MM.1S (cell line): ENCODE measurements at regions not wholly inside any gene's neighbourhood (a gene's known extent, or its start where the extent isn't known, plus 50 kb on each side); places are given as distances from the start of the nearest gene placed in this dataset.

Experiments used
- DNase-seq: peaks from one replicate; pipeline ENCODE4 v3.0.0-alpha.2; 2015
- H2AFZ ChIP-seq: fragments of 300-600 bp; sonication (generic); 2 replicates; pipeline ENCODE4 v1.6.0; 2016; ENCODE audit warnings: antibody characterized with exemption, low read length
- H3F3A ChIP-seq: fragments of 300-600 bp; sonication (generic); 2 replicates; pipeline ENCODE4 v1.6.1; 2016; ENCODE audit warnings: mild to moderate bottlenecking, antibody characterized with exemption, low read length, moderate library complexity, mixed read lengths; ENCODE audit not compliant: insufficient read depth
- H3K27ac ChIP-seq: fragments of 300-600 bp; sonication (generic); 2 replicates; pipeline ENCODE4 v1.5.1; 2016; ENCODE audit warnings: mild to moderate bottlenecking, low read length
- H3K27me3 ChIP-seq: fragments of 300-600 bp; sonication (generic); replicated peaks from 2 replicates; pipeline ENCODE4 v1.6.0; 2016; ENCODE audit warnings: low read length; ENCODE audit not compliant: insufficient read depth
- H3K36me3 ChIP-seq: fragments of 300-600 bp; sonication (generic); replicated peaks from 2 replicates; pipeline ENCODE4 v1.6.1; 2016; ENCODE audit warnings: mild to moderate bottlenecking, low read length, mixed read lengths; ENCODE audit not compliant: insufficient read depth
- H3K4me1 ChIP-seq: fragments of 300-600 bp; sonication (generic); 2 replicates; pipeline ENCODE4 v1.6.1; 2016; ENCODE audit warnings: low read length, mixed read lengths
- H3K4me2 ChIP-seq: fragments of 300-600 bp; sonication (generic); 2 replicates; pipeline ENCODE4 v1.6.0; 2016; ENCODE audit warnings: low read depth, low read length
- H3K4me3 ChIP-seq: fragments of 300-600 bp; sonication (generic); 2 replicates; pipeline ENCODE4 v1.5.1; 2016; ENCODE audit warnings: low read length, mixed read lengths
- H3K79me2 ChIP-seq: fragments of 300-600 bp; sonication (generic); 2 replicates; pipeline ENCODE4 v1.6.1; 2016; ENCODE audit warnings: mixed run types, low read length, mixed read lengths
- H3K9ac ChIP-seq: fragments of 300-600 bp; sonication (generic); 2 replicates; pipeline ENCODE4 v1.6.1; 2016; ENCODE audit warnings: low read length, mixed read lengths
- H3K9me2 ChIP-seq: fragments of 300-600 bp; sonication (generic); replicated peaks from 2 replicates; pipeline ENCODE4 v1.6.1; 2016; ENCODE audit warnings: mild to moderate bottlenecking, low read length, mixed read lengths; ENCODE audit not compliant: insufficient read depth
- H3K9me3 ChIP-seq: fragments of 300-600 bp; sonication (generic); replicated peaks from 2 replicates; pipeline ENCODE4 v1.6.1; 2016; ENCODE audit warnings: mild to moderate bottlenecking, low read length, mixed read lengths; ENCODE audit not compliant: insufficient read depth
- H4K20me1 ChIP-seq: fragments of 300-600 bp; sonication (generic); 2 replicates; pipeline ENCODE4 v1.6.1; 2016; ENCODE audit warnings: mild to moderate bottlenecking, low read length, moderate library complexity, mixed read lengths; ENCODE audit not compliant: insufficient read depth
- EZH2 ChIP-seq: fragments of 300-600 bp; sonication (generic); optimal IDR thresholded peaks from 2 replicates; pipeline ENCODE3; 2017; ENCODE audit warnings: low read depth, mild to moderate bottlenecking, antibody characterized with exemption, low read length, mixed read lengths
- EZH2phosphoT487 ChIP-seq: fragments of 300-600 bp; sonication (generic); IDR thresholded peaks from 2 replicates; pipeline ENCODE4 v1.6.1; 2018; ENCODE audit warnings: antibody characterized with exemption, low read length
- TF ChIP-seq, protein P1 (sequence below): fragments of 300-600 bp; sonication (generic); IDR thresholded peaks from 2 replicates; pipeline ENCODE4 v1.5.1; 2016; ENCODE audit warnings: antibody characterized with exemption, low read length, mixed read lengths

DNA sequence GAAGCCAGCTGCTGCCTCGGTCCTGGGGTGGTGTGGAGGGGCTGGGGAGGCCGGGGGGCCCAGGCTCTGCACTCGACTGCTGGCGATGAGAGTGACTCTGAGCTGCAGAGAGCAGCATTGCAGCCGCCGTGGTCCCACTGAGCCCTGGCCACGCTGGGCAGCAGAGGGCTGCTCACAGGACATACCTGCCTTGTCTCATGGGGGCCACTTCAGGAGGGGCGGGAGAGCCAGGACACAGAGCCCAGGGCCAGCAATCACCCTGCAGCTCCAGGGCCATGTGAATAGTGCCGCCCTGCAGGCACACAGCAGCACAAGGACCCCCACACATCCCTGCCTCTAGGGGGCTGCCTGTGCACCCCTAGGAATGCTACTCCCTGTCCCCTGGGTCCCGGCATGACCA, 147.0 kb downstream of the CRYBB2 start:
- Histone ChIP-seq H3K4me3 (no peak overlapping the region), H3K4me1 (no peaks in the 10 kb centered on the region), H2AFZ (no peak overlapping the region), H3F3A (no peaks in the 10 kb centered on the region), H3K4me2 (no peak overlapping the region), H3K9ac (no peak overlapping the region), H3K9me2 (no peaks in the 10 kb centered on the region), H3K79me2 (no peaks in the 10 kb centered on the region), H3K9me3 (no peaks in the 10 kb centered on the region), H3K27ac (no peak overlapping the region), H3K27me3 (peaks cover 6% of the 10 kb centered on the region; the same call in 1 of the 2 replicates), H3K36me3 (no peaks in the 10 kb centered on the region), H4K20me1 (no peaks in the 10 kb centered on the region)
- TF ChIP-seq, protein P1, sequence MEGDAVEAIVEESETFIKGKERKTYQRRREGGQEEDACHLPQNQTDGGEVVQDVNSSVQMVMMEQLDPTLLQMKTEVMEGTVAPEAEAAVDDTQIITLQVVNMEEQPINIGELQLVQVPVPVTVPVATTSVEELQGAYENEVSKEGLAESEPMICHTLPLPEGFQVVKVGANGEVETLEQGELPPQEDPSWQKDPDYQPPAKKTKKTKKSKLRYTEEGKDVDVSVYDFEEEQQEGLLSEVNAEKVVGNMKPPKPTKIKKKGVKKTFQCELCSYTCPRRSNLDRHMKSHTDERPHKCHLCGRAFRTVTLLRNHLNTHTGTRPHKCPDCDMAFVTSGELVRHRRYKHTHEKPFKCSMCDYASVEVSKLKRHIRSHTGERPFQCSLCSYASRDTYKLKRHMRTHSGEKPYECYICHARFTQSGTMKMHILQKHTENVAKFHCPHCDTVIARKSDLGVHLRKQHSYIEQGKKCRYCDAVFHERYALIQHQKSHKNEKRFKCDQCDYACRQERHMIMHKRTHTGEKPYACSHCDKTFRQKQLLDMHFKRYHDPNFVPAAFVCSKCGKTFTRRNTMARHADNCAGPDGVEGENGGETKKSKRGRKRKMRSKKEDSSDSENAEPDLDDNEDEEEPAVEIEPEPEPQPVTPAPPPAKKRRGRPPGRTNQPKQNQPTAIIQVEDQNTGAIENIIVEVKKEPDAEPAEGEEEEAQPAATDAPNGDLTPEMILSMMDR = no peak
- TF ChIP-seq EZH2phosphoT487 = no peak
- no peak for TF ChIP-seq EZH2
- no peak for DNase-seq

DNA sequence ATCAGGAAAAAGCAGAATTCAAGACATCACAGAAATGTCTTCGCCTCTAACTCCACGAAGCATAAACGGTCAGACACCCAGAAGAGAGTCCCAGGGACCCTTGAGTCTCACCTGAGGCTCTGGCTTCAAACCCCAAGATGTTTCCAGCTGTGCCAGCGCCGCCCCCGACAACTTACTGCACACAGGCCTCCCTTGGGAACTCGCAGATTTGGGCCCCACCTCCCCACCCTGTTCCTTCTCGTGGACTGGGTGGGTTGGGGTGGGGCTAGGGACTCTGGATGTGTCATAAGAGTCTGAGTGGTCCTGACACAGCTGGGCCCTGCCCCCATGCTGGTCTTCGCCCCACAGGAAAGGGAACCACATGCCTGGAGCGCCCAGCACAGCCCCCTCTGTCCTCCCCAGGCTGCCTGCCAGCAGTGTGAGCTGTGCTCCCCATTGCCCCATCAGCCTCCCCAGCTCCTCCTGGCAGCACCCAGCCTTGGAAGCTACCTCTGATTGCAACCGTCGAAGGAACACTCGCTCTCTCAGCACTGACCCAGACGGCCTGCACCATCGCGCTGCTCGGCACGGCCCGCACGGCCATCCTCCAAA, 147.5 kb downstream of the CRYBB2 start:
- Histone ChIP-seq H3K9me3 (no peaks in the 10 kb centered on the region), H3K9me2 (no peaks in the 10 kb centered on the region), H3K27ac (no peak overlapping the region), H3K4me1 (no peaks in the 10 kb centered on the region), H2AFZ (no peak overlapping the region), H4K20me1 (no peaks in the 10 kb centered on the region), H3K79me2 (no peaks in the 10 kb centered on the region), H3K9ac (no peak overlapping the region), H3F3A (no peaks in the 10 kb centered on the region), H3K4me2 (no peak overlapping the region), H3K36me3 (no peaks in the 10 kb centered on the region), H3K4me3 (no peak overlapping the region), H3K27me3 (peaks cover 9% of the 10 kb centered on the region; the same call in 1 of the 2 replicates)
- no peak for DNase-seq
- TF ChIP-seq, protein P1 = no peak
- TF ChIP-seq EZH2phosphoT487 = no peak
- no peak for TF ChIP-seq EZH2

DNA sequence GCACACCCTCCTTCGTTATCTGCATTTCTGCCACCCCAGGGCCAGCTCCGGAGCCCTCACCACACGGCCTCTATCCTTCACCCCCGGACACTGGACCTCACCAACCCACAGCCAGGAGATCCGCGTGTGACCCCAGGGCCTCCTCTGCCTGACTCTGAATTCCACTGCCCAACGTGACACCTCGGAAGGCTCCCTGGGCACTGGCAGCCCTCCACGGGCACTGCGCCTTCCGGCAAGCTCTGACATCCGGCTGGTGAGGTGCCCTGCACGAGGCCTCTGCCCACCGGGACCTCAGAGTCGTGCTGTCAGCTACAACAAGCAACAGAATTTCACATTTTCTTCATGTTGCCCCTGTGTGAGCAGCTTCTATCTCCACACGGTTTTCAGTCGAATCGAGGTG, 148.3 kb downstream of the CRYBB2 start:
- Histone ChIP-seq H3K36me3 (no peaks in the 10 kb centered on the region), H3K27me3 (peaks cover 14% of the 10 kb centered on the region; the same call in 1 of the 2 replicates), H3K79me2 (no peaks in the 10 kb centered on the region), H3K9me2 (no peaks in the 10 kb centered on the region), H3F3A (no peaks in the 10 kb centered on the region), H3K4me1 (no peaks in the 10 kb centered on the region), H3K4me3 (no peak overlapping the region), H3K27ac (no peak overlapping the region), H3K9me3 (no peaks in the 10 kb centered on the region), H3K9ac (no peak overlapping the region), H3K4me2 (no peak overlapping the region), H2AFZ (no peak overlapping the region), H4K20me1 (no peaks in the 10 kb centered on the region)
- TF ChIP-seq, protein P1 = no peak
- no peak for TF ChIP-seq EZH2
- no peak for TF ChIP-seq EZH2phosphoT487
- no peak for DNase-seq
